ENCODE measurements at regions not wholly inside any gene's neighbourhood (a gene's known extent, or its start where the extent isn't known, plus 50 kb on each side); places are given as distances from the start of the nearest gene placed in this dataset.

- DNase-seq: no peak
Observed at GRCh38 chr12:3947781-3948180, 74.6 kb upstream of the PARP11 start.

- DNase-seq: no peak
Observed at GRCh38 chr12:3945671-3946070, 72.5 kb upstream of the PARP11 start.

- DNase-seq: no peak
Observed at GRCh38 chr12:3944620-3945019, 71.4 kb upstream of the PARP11 start.

GRCh38 chr12:3938042-3938544 lies 64.9 kb upstream of the PARP11 start:
- DNase-seq: no peak

GRCh38 chr12:3935078-3935477 lies 61.9 kb upstream of the PARP11 start:
- DNase-seq: peak; percentile 10

- DNase-seq: no peak
Observed at GRCh38 chr12:3933819-3934192, 60.6 kb upstream of the PARP11 start.

- DNase-seq: no peak
Observed at GRCh38 chr12:3933074-3933818, 60.0 kb upstream of the PARP11 start.

GRCh38 chr12:3931776-3932175 lies 58.6 kb upstream of the PARP11 start:
- DNase-seq: no peak

- DNase-seq: no peak
Observed at GRCh38 chr12:3931206-3931605, 58.0 kb upstream of the PARP11 start.

GRCh38 chr12:3929875-3930615 lies 56.8 kb upstream of the PARP11 start:
- DNase-seq: no peak

GRCh38 chr12:3928538-3929184 lies 55.5 kb upstream of the PARP11 start:
- no peak for DNase-seq

GRCh38 chr12:3925621-3926020 lies 52.4 kb upstream of the PARP11 start:
- DNase-seq: no peak

GRCh38 chr12:3924761-3925160 lies 51.6 kb upstream of the PARP11 start:
- no peak for DNase-seq

GRCh38 chr12:3923021-3923420 lies 49.8 kb upstream of the PARP11 start:
- no peak for DNase-seq
